ENCODE measurements at regions not wholly inside any gene's neighbourhood (a gene's known extent, or its start where the extent isn't known, plus 50 kb on each side); places are given as distances from the start of the nearest gene placed in this dataset.

DNA sequence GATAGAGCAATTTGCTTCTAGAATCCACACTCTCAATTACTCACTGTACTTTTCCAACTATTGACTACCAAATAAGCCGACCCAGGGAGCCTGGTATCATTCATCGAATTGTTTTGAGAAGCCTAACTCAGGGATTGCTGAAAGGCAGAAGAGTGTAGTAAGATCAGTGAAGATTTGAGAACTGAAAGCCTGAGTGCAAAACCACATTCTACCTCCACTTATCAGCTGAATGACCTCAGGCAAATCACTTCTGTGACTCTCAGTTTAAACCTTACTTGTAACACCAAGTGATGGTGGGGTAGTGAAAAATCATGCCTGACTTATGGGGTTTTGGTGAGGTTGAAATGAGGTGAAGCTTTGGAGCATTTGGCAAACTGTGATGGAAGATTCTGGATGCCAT is 126.1 kb upstream of the MAX start:
- Mint-ChIP-seq H3K9me3 (no peaks in the 10 kb centered on the region), H3K4me1 (ENCODE audit: low read depth) (peaks cover 37% of the 10 kb centered on the region), H3K36me3 (ENCODE audit: low read depth) (no peaks in the 10 kb centered on the region), H3K4me3 (no peak overlapping the region), H3K27me3 (no peaks in the 10 kb centered on the region), H3K27ac (peak overlapping the region; percentile 1)
- intact Hi-C loops (cut with micrococcal nuclease), result no loop called here
- POLR2A ChIA-PET, result interaction anchor here (0.8 to 1.5 kb wide), 2 partner anchors 21 to 22 kb away, joined by 3 to 5 read pairs; no protein-coding TSS in a partner anchor
- CTCF ChIA-PET, result interaction anchor here (0.7 to 1.6 kb wide), 2 partner anchors 67 to 265 kb away, joined by 3 to 4 read pairs; no protein-coding TSS in a partner anchor
- DNase-seq, result no peak
- TF ChIP-seq, protein P1, sequence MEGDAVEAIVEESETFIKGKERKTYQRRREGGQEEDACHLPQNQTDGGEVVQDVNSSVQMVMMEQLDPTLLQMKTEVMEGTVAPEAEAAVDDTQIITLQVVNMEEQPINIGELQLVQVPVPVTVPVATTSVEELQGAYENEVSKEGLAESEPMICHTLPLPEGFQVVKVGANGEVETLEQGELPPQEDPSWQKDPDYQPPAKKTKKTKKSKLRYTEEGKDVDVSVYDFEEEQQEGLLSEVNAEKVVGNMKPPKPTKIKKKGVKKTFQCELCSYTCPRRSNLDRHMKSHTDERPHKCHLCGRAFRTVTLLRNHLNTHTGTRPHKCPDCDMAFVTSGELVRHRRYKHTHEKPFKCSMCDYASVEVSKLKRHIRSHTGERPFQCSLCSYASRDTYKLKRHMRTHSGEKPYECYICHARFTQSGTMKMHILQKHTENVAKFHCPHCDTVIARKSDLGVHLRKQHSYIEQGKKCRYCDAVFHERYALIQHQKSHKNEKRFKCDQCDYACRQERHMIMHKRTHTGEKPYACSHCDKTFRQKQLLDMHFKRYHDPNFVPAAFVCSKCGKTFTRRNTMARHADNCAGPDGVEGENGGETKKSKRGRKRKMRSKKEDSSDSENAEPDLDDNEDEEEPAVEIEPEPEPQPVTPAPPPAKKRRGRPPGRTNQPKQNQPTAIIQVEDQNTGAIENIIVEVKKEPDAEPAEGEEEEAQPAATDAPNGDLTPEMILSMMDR (IDR thresholded peaks at IDR 0.05), result no peak
- peak; percentile 57 for ATAC-seq

DNA sequence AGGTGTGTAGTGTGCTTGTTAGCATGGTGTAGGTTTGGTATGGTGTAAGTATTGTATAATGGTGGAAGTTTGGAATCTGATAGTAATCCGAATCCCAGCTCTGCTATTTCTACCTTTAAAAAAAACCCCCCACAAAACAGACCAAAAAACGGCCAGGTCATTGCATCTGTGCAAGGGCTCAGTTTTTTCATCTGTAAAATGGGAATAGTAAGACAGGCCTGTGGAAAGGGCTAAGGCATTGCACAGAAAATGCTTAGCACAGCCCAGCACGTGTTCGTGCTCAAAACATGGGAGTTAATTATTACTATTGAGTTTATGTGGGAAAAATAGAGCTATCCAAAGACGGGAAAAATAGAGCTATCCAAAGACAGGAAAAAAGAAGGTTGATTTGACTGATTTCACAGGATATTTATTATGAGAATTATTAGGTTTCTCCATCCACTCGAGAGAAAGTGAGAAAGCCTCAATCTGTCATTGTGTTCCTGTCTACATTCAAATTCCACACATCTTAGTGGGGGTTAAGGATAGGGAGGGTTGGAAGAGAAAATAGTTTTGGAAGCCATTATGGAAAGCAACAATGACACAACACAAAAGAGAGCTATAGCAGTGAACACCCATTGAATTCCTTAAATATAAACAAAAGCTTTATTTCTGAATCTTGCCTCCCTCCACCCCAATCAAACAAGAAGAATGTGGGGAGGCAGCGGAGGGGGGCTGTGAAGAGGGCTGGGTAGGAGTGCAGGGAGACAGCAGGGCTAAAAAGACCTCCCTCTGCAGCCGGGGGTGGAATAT is 126.8 kb upstream of the MAX start:
- no peak for DNase-seq
- ChIA-PET CTCF (interaction anchor here (0.7 to 2.1 kb wide), 5 partner anchors 22 to 264 kb away, joined by 3 to 6 read pairs (median 4); no protein-coding TSS in a partner anchor), POLR2A (interaction anchor here (1.5 to 1.7 kb wide), 2 partner anchors 10 to 23 kb away, joined by 3 to 5 read pairs; no protein-coding TSS in a partner anchor)
- Mint-ChIP-seq H3K4me3 (peak overlapping the region; percentile 72), H3K36me3 (ENCODE audit: low read depth) (no peaks in the 10 kb centered on the region), H3K4me1 (ENCODE audit: low read depth) (peaks cover 37% of the 10 kb centered on the region), H3K27me3 (no peaks in the 10 kb centered on the region), H3K9me3 (no peaks in the 10 kb centered on the region), H3K27ac (peak overlapping the region; percentile 89)
- ATAC-seq, result no peak
- intact Hi-C loops (cut with micrococcal nuclease), result no loop called here
- TF ChIP-seq, protein P1 (IDR thresholded peaks at IDR 0.05), result no peak

DNA sequence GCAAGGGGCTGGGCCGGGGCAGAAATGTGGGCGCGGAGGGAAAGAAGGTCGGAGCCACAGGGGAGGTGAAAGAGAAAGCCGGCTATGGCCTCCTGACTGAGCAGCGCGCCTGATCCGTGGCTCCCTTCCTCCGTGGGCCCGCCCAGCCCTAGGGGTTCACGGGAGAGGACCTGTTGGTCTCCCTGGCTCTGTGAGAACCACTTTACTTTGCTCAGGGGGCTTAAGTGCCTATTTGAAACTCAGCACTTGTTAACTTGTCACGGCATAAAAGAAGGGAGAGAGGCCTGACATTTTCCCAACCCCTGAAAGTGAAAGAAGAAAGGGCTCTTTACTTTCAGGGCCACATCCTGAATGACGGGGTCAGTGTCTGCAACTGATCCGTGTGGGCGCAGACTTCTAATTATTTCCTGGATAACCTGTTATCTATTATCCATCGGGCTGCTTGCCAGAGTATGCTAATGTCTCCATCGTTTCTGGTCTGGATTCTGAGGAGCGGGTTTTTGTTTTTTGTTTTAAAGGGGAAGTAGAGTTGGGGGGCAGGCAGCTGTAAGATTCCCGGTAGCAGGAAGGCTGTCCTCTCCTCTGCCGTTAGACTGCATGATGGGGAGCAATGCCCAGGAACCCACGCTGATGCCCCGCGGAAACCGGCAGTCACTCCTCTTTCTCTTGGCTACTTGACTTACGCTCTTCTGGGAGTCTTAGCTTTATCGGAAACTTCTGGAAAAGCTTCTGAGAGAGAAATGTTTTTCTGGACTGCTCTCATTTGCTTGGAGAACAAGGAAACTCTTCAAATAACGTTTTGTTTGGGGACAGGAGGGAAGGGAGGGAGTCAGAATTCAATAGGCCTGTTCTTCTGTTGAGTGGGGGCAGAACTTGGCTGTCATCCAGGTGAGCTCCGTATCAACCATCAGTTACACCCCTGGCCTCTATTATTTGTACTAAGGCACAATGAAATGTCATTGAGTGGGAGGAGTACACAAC is 127.7 kb upstream of the MAX start:
- peak; percentile 84 for ATAC-seq
- intact Hi-C loops (cut with micrococcal nuclease), result no loop called here
- Mint-ChIP-seq H3K9me3 (no peaks in the 10 kb centered on the region), H3K4me1 (ENCODE audit: low read depth) (peaks cover 31% of the 10 kb centered on the region), H3K36me3 (ENCODE audit: low read depth) (no peaks in the 10 kb centered on the region), H3K27me3 (no peaks in the 10 kb centered on the region), H3K27ac (peak overlapping the region; percentile 89), H3K4me3 (peak overlapping the region; percentile 72)
- TF ChIP-seq, protein P1 (IDR thresholded peaks at IDR 0.05), result no peak
- ChIA-PET CTCF (interaction anchor here (1.0 to 2.1 kb wide), 6 partner anchors 10 to 182 kb away, joined by 3 to 6 read pairs (median 4); no protein-coding TSS in a partner anchor), POLR2A (interaction anchor here (1.5 to 1.7 kb wide), 2 partner anchors 9 to 23 kb away, joined by 3 to 5 read pairs; no protein-coding TSS in a partner anchor)
- peak; percentile 57 for DNase-seq

DNA sequence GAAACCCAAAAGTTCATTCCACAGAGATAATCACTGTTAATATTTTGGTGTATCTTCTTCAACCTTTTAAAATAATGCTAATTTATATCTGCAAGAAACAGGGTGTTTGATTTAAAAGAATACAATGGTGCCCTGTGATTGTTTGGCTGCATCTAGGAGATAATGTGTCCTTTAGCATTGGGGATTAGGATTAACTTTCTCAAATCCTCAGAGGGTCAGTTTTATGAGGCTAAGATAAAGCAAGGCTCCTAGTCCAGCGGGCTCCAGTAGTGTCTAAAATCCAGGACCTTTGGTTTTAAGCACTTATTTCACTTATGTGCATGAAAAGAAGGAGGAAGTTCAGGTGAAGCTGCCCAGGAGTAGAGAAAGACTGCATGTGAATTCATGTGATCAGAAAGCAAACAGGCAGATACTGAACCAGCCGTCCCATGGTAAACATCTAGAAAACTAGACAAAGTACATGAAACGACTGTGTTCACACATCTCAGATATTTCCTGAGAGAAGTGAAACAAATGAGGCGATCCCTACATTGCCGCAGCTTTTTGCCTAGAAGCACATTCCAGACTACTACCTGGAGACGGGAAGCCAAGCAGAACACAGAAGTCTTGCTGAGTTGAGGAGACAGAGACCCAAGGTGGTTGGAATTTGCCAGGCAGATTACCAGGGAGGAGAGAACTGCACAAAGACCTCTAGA is 129.1 kb upstream of the MAX start:
- Mint-ChIP-seq H3K27ac (no peak overlapping the region), H3K4me3 (no peak overlapping the region)

More for the DNA sequence above, 129.1 kb upstream of the MAX start:
- H3K4me1 Mint-ChIP-seq (ENCODE audit: low read depth), result peaks cover 25% of the 10 kb centered on the region
- no peaks in the 10 kb centered on the region for H3K9me3 Mint-ChIP-seq
- ChIA-PET CTCF (no interaction called here), POLR2A (interaction anchor here (0.6 to 1.4 kb wide), 2 partner anchors 13 to 123 kb away, joined by 3 read pairs; no protein-coding TSS in a partner anchor)
- H3K36me3 Mint-ChIP-seq (ENCODE audit: low read depth), result no peaks in the 10 kb centered on the region
- intact Hi-C loops (cut with micrococcal nuclease), result no loop called here
- no peaks in the 10 kb centered on the region for H3K27me3 Mint-ChIP-seq
- DNase-seq, result no peak
- ATAC-seq, result no peak
- TF ChIP-seq, protein P1 (IDR thresholded peaks at IDR 0.05), result no peak
